ENCODE measurements at regions not wholly inside any gene's neighbourhood (a gene's known extent, or its start where the extent isn't known, plus 50 kb on each side); places are given as distances from the start of the nearest gene placed in this dataset.

DNA sequence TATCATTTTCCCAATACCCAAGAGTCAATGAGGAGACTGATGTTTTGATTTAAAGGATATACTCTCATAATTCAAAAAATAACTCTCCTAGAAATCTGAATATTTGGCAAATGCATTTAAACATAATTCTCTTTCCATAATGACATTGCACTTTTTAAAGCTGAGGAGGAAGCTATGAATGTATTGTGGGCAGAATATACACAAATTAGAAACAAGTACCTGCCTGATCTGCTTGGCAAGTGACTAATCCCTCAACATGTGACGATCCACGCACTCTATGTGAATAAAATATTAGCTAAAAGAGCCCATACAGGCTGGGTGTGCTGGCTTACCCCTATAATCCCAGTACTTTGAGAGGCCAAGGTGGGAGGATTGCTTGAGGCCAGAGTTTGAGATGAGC is 88.3 kb upstream of the CCDC28A start:
- Histone ChIP-seq H2BK5ac (ENCODE audit: low read depth, low read length) (no peak overlapping the region), H3K4ac (replicated peaks; ENCODE audit: insufficient read length, low read depth, low read length) (no peak overlapping the region), H3K14ac (ENCODE audit: insufficient read length) (no peak overlapping the region), H3K27me3 (replicated peaks in 1 of 4; ENCODE audit: control insufficient read depth in 3 of 4, extremely low read depth in 1 of 4, insufficient read depth in 3 of 4, low read length in 3 of 4) (no peaks in the 10 kb centered on the region), H2BK20ac (ENCODE audit: low read length) (no peak overlapping the region), H2AK5ac (ENCODE audit: low read depth, low read length) (no peak overlapping the region), H3K4me1 (replicated peaks in 1 of 4; ENCODE audit: control insufficient read depth in 3 of 4, insufficient read depth in 4 of 4, low read length in 3 of 4) (peaks cover 0 to 2% (median 1%) of the 10 kb centered on the region in 4 experiments; a peak in 3 of 7 replicates), H3K56ac (replicated peaks; ENCODE audit: insufficient read length, low read depth, low read length) (no peak overlapping the region), H3K79me2 (ENCODE audit: control insufficient read depth in 1 of 2, insufficient read depth in 2 of 2, low read length in 2 of 2) (peaks cover 0 to 66% of the 10 kb centered on the region in 2 experiments; a peak in 2 of 4 replicates), H3K9ac (replicated peaks in 1 of 4; ENCODE audit: extremely low read depth in 1 of 4, low read depth in 3 of 4, low read length in 3 of 4) (no peak overlapping the region), H3K4me3 (ENCODE audit: extremely low read depth in 1 of 4, insufficient read depth in 2 of 4, low read depth in 3 of 4, low read length in 4 of 4) (no peak overlapping the region), H4K8ac (ENCODE audit: extremely low read depth, insufficient read depth, low read length) (no peak overlapping the region), H2BK12ac (ENCODE audit: low read depth, low read length) (no peak overlapping the region), H3K18ac (ENCODE audit: extremely low read depth, low read length) (no peak overlapping the region), H3K4me2 (ENCODE audit: insufficient read depth in 1 of 2, low read depth in 2 of 2, low read length in 2 of 2) (no peak overlapping the region), H2BK120ac (replicated peaks; ENCODE audit: low read depth, low read length) (no peak overlapping the region), H4K5ac (ENCODE audit: insufficient read length, low read depth, low read length) (no peak overlapping the region), H3K79me1 (ENCODE audit: low read depth, low read length) (peaks cover 7% of the 10 kb centered on the region), H3K23ac (ENCODE audit: insufficient read length) (no peak overlapping the region), H2BK15ac (ENCODE audit: low read length) (no peak overlapping the region), H2AFZ (ENCODE audit: low read length) (no peak overlapping the region), H3K9me3 (ENCODE audit: insufficient read depth in 2 of 2, low read depth in 1 of 2, low read length in 1 of 2) (no peaks in the 10 kb centered on the region), H3K23me2 (ENCODE audit: low read depth, low read length) (no peaks in the 10 kb centered on the region), H3K36me3 (ENCODE audit: control insufficient read depth in 2 of 4, insufficient read depth in 4 of 4, low read length in 3 of 4) (no peaks in the 10 kb centered on the region; a peak in 2 of 8 replicates), H4K91ac (replicated peaks; ENCODE audit: insufficient read length, low read length) (no peak overlapping the region), H4K20me1 (replicated peaks in 1 of 2; ENCODE audit: control insufficient read depth in 1 of 2, insufficient read depth in 2 of 2, low read length in 2 of 2) (peaks cover 2 to 3% of the 10 kb centered on the region in 2 experiments), H3K27ac (ENCODE audit: low read depth, low read length) (no peak overlapping the region)
- 92% methylated on average over 2 of the region's 2 CpGs; no CpG with 5 or more reads in 1 of the 2 experiments for WGBS, 2 experiments (ENCODE audit: extremely low coverage in 1 of 2, insufficient coverage in 1 of 2, insufficient read length in 1 of 2, insufficient replicate concordance in 2 of 2, low coverage in 1 of 2, low lambda C conversion rate in 2 of 2, missing lambda C conversion rate in 1 of 2)
- DNase-seq (ENCODE audit: low read depth in 1 of 2, low spot score in 2 of 2) (no peak), FAIRE-seq (no peak)
- POLR2A ChIA-PET (ENCODE audit: partially characterized antibody) = interaction anchor here (1.1 kb wide), 1 partner anchor 8 kb away, joined by 3 read pairs; no protein-coding TSS in a partner anchor
- CTCF ChIA-PET (ENCODE audit: partially characterized antibody) = interaction anchor here (1.0 to 1.6 kb wide), 3 partner anchors 10 to 97 kb away, joined by 3 to 4 read pairs (median 4); no protein-coding TSS in a partner anchor
- TF ChIP-seq TAF7 (optimal IDR thresholded peaks at IDR 0.05; ENCODE audit: borderline replicate concordance, low read depth, low read length) (no peak), CBX5 (IDR thresholded peaks at IDR 0.05; ENCODE audit: low read depth, low read length) (no peak), RAD21 (IDR thresholded peaks at IDR 0.05 in 1 of 2, conservative IDR thresholded peaks at IDR 0.05 in 1 of 2; ENCODE audit: low read depth in 2 of 2, low read length in 2 of 2) (no peak), SIN3A (conservative IDR thresholded peaks at IDR 0.05 in 1 of 2, IDR thresholded peaks at IDR 0.05 in 1 of 2; ENCODE audit: low read depth in 1 of 2, low read length in 2 of 2) (no peak), SIRT6 (IDR thresholded peaks at IDR 0.05; ENCODE audit: low read length) (no peak), SIX5 (IDR thresholded peaks at IDR 0.05; ENCODE audit: low read depth, low read length) (no peak), FOSL1 (IDR thresholded peaks at IDR 0.05; ENCODE audit: insufficient read depth, low read depth, low read length) (no peak), GTF2F1 (IDR thresholded peaks at IDR 0.05; ENCODE audit: borderline replicate concordance, low read depth, low read length) (no peak), KDM5A (IDR thresholded peaks at IDR 0.05; ENCODE audit: low read length) (no peak), MAFK (IDR thresholded peaks at IDR 0.05; ENCODE audit: low read depth, low read length) (no peak), BACH1 (IDR thresholded peaks at IDR 0.05; ENCODE audit: low read length) (no peak)
- TF ChIP-seq, protein P1, sequence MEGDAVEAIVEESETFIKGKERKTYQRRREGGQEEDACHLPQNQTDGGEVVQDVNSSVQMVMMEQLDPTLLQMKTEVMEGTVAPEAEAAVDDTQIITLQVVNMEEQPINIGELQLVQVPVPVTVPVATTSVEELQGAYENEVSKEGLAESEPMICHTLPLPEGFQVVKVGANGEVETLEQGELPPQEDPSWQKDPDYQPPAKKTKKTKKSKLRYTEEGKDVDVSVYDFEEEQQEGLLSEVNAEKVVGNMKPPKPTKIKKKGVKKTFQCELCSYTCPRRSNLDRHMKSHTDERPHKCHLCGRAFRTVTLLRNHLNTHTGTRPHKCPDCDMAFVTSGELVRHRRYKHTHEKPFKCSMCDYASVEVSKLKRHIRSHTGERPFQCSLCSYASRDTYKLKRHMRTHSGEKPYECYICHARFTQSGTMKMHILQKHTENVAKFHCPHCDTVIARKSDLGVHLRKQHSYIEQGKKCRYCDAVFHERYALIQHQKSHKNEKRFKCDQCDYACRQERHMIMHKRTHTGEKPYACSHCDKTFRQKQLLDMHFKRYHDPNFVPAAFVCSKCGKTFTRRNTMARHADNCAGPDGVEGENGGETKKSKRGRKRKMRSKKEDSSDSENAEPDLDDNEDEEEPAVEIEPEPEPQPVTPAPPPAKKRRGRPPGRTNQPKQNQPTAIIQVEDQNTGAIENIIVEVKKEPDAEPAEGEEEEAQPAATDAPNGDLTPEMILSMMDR (IDR thresholded peaks at IDR 0.05; ENCODE audit: control extremely low read depth in 1 of 3, insufficient read depth in 1 of 3, low read depth in 1 of 3, low read length in 3 of 3) = no peak
